ENCODE measurements at regions not wholly inside any gene's neighbourhood (a gene's known extent, or its start where the extent isn't known, plus 50 kb on each side); places are given as distances from the start of the nearest gene placed in this dataset.

DNA sequence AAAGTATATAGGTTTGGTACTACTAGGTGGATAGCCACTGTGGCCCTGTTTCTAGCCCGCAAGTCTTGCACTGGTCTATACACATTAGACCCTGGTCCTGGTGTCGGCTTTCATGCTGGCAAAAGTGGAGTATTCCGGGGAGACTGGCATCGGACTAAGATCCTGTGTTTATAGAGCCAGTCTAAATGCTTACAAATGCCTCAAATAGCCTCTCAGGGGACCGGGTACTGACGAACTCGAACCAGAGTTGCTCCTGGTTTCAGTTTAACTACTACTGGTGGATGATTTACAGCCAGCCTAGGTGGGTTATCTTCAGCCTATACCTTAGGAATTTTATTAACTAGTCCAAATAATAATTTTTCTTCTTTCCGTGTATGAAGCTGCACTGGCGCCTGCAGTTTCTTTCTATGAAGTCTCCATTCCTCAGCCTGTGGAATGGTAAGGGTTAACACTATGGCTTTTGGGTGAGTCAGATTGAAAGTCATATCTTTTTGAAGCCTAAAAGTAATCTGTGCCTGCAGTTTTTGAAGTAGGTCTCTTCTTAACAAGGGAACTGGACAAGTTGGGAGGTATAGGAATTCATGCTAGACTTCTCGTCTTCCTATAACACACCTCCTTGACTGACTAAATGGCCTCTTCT is 51.3 kb downstream of the OR10H4 start:
- peaks cover 3% of the 10 kb centered on the region for H3K4me1 ChIP-seq (ENCODE audit: insufficient read depth)
- H3K4me3 ChIP-seq = no peak overlapping the region
- H3K27ac ChIP-seq = no peak overlapping the region
- TF ChIP-seq POLR2A (IDR thresholded peaks at IDR 0.05) (no peak), EP300 (IDR thresholded peaks at IDR 0.05) (no peak)
- TF ChIP-seq, protein P1, sequence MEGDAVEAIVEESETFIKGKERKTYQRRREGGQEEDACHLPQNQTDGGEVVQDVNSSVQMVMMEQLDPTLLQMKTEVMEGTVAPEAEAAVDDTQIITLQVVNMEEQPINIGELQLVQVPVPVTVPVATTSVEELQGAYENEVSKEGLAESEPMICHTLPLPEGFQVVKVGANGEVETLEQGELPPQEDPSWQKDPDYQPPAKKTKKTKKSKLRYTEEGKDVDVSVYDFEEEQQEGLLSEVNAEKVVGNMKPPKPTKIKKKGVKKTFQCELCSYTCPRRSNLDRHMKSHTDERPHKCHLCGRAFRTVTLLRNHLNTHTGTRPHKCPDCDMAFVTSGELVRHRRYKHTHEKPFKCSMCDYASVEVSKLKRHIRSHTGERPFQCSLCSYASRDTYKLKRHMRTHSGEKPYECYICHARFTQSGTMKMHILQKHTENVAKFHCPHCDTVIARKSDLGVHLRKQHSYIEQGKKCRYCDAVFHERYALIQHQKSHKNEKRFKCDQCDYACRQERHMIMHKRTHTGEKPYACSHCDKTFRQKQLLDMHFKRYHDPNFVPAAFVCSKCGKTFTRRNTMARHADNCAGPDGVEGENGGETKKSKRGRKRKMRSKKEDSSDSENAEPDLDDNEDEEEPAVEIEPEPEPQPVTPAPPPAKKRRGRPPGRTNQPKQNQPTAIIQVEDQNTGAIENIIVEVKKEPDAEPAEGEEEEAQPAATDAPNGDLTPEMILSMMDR (IDR thresholded peaks at IDR 0.05) = no peak
- DNase-seq = no peak
- 72 to 85% (median 75%) methylated on average over 10 of the region's 10 CpGs for WGBS, 3 donors
- H3K9me3 ChIP-seq = no peaks in the 10 kb centered on the region
- H3K36me3 ChIP-seq = no peaks in the 10 kb centered on the region
- intact Hi-C loops (cut with DNase I) = no loop called here
- H3K27me3 ChIP-seq = no peaks in the 10 kb centered on the region

DNA sequence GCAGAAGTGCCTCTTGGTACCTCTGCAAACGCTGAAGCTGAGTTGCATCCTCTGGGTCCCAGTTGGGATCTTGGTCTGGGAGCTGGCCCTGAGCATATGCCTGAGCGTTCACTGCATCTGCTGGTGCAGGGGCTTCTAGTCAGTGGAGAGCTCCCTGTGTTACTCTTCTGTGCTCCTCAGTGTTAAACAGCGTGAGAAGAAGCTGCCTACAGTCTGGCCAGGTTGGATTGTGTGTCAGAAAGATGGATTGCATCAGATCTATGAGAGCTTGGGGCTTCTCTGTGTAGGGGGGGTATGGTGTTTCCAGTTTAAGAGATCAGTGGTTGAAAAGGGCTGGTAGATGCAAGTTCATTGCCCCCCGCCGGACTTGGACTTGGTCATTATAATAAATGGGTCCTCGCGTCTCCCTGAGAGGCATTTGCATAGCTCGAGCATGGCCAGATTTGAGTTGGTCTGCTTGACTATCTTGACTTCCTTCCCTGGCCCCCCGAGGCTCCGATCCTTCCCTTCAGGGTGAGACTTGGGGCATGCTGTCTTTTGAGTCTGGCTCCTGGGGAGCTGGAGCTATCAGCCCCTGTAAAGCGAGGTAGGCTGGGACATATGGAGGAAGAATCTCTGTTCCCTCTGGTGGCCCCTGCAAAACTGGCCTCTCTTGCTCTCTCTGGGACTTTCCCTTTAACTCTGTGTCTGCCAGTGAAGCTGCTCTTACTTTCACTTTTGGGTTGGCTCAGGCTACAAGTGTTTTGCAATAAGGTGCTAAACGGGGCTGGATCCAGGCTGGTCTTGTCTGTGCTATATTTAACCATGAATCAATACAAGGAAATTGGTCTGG is 52.9 kb downstream of the OR10H4 start:
- H3K36me3 ChIP-seq = no peaks in the 10 kb centered on the region
- no peaks in the 10 kb centered on the region for H3K27me3 ChIP-seq
- 12 to 20% (median 15%) methylated on average over 12 of the region's 12 CpGs for WGBS, 3 donors
- H3K4me1 ChIP-seq (ENCODE audit: insufficient read depth) = peaks cover 3% of the 10 kb centered on the region
- peak overlapping the region in 1 of 2 donors; percentile 39 for H3K27ac ChIP-seq
- H3K4me3 ChIP-seq = peak overlapping the region; percentile 42
- peak in 1 of 5 donors; percentile 36 for DNase-seq
- TF ChIP-seq EP300 (IDR thresholded peaks at IDR 0.05) = no peak
- no peak for TF ChIP-seq POLR2A (IDR thresholded peaks at IDR 0.05)
- intact Hi-C loops (cut with DNase I) = no loop called here
- no peaks in the 10 kb centered on the region for H3K9me3 ChIP-seq

DNA sequence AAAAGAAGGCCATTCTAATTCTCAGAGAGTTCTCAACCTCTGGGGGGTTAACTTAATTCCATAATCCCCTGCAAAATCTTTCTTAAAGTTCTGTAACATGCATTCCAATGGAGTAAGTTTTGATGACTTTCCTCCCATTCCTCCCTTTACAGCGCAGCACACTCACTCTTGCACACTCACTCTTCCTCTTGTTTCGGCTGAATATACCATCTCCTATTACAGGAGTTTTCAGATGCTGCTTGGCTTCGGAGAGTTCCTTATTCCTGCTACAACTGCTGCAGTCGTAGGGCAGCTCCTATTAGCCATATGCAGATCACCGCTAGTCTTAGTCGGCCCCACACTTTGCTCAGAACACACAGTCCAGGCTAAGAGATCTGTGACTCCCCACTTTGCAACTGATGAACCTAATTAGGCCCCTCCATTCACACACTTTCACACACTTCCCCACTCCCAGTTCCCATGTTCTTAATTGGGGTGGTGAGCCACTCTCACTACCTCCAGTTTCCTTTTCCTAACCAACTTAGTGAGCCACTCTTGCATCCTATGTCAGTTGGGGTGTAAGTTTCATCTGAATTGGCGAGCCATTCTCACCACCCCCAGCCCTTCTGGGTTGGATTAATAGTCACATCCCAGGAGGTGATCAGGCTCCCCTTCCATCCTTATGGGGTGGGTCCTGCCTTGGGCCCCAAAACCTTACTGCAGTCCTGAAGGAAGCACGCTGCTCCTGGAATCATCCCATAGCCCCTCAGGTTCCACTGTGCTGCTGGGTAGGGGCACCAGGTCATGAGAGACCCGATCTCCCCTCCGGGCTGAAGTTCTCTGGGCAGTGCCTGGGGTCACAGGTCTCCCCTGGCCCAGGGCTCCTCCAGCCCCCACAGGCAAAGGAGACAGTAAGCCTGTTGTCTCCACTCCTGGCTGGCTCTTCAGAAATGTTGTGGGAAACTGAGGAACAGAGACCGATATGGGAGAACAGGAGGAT is 53.9 kb downstream of the OR10H4 start:
- H3K4me3 ChIP-seq = peak overlapping the region; percentile 42
- TF ChIP-seq EP300 (IDR thresholded peaks at IDR 0.05) (no peak), POLR2A (IDR thresholded peaks at IDR 0.05) (no peak)
- TF ChIP-seq, protein P1 (IDR thresholded peaks at IDR 0.05) = no peak
- WGBS, 3 donors = 35 to 40% (median 36%) methylated on average over 11 of the region's 11 CpGs
- H3K27me3 ChIP-seq = no peaks in the 10 kb centered on the region
- DNase-seq = no peak
- intact Hi-C loops (cut with DNase I) = no loop called here
- peak overlapping the region in 1 of 2 donors; percentile 39 for H3K27ac ChIP-seq
- H3K36me3 ChIP-seq = no peaks in the 10 kb centered on the region
- peaks cover 3% of the 10 kb centered on the region for H3K4me1 ChIP-seq (ENCODE audit: insufficient read depth)
- H3K9me3 ChIP-seq = no peaks in the 10 kb centered on the region

DNA sequence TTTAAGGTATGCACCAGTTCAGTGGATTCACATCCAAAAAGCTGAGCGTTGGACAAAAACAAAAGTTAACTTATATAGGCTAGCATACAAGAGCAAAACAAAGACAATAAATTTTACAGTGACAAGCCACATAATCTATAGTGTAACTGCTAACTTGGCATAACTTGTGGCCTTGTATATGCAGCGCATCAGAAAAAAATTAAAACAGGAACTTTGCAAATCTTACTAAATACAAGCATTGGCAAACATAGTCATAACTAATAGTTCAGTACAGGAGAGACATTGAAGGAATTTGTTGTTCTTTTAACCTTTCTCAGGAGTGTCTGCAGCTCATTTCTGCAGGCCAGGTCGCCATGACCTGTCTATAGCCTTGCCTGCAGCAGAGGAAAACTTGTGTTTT is 54.6 kb downstream of the OR10H4 start:
- intact Hi-C loops (cut with DNase I) = no loop called here
- no peaks in the 10 kb centered on the region for H3K27me3 ChIP-seq
- TF ChIP-seq POLR2A (IDR thresholded peaks at IDR 0.05) = no peak
- TF ChIP-seq, protein P1 (IDR thresholded peaks at IDR 0.05) = no peak
- no peak for TF ChIP-seq EP300 (IDR thresholded peaks at IDR 0.05)
- DNase-seq = no peak
- H3K4me1 ChIP-seq (ENCODE audit: insufficient read depth) = peaks cover 3% of the 10 kb centered on the region
- no peak overlapping the region for H3K4me3 ChIP-seq
- H3K9me3 ChIP-seq = no peaks in the 10 kb centered on the region
- 21 to 45% (median 25%) methylated on average over 3 of the region's 3 CpGs for WGBS, 3 donors
- no peaks in the 10 kb centered on the region for H3K36me3 ChIP-seq
- H3K27ac ChIP-seq = no peak overlapping the region

All from ovary (tissue), 7 donors.